Gastroesophageal sphincter (tissue), 4 donors: ENCODE measurements at regions not wholly inside any gene's neighbourhood (a gene's known extent, or its start where the extent isn't known, plus 50 kb on each side); places are given as distances from the start of the nearest gene placed in this dataset.

Experiments
- ATAC-seq: fragments of 150-250 bp; one replicate; pipeline ENCODE4 v1.9.1; 2016; ENCODE audit warnings: mild to moderate bottlenecking, moderate library complexity
- H3K27ac ChIP-seq, 4 donors: fragments of 200-600 bp; sonication (generic) in 3 of 4; 1 replicate in 3 of 4; 2 replicates in 1 of 4; pipeline ENCODE4 v1.5.1; 2016 to 2019
- H3K27me3 ChIP-seq: fragments of 200-600 bp; sonication (generic); one replicate; pipeline ENCODE4 v1.5.1; 2019
- H3K36me3 ChIP-seq, 2 donors: fragments of 200-600 bp; sonication (generic); one replicate each; pipeline ENCODE4 v1.5.1; 2019; ENCODE audit warnings: control low read depth in 1 of 2
- H3K4me1 ChIP-seq, 3 donors: fragments of 200-600 bp; sonication (generic); 1 replicate in 2 of 3; 2 replicates in 1 of 3; pipeline ENCODE4 v1.5.1; 2016 to 2019; ENCODE audit warnings: control low read depth in 2 of 3
- H3K4me3 ChIP-seq, 2 donors: fragments of 200-600 bp; sonication (generic); one replicate each; pipeline ENCODE4 v1.5.1; 2019; ENCODE audit warnings: mild to moderate bottlenecking in 1 of 2, moderate library complexity in 1 of 2
- H3K9me3 ChIP-seq, 3 donors: fragments of 200-600 bp; sonication (generic); one replicate each; pipeline ENCODE4 v1.5.1; 2017 to 2019; ENCODE audit warnings: control low read depth in 2 of 3
- EP300 ChIP-seq: sonication (generic); formaldehyde crosslinking; IDR thresholded peaks from one replicate; pipeline ENCODE4 v1.6.1; 2017; ENCODE audit warnings: antibody characterized with exemption, mild to moderate bottlenecking
- POLR2A ChIP-seq, 2 donors: fragments of 450-650 bp; IDR thresholded peaks; one replicate each; pipeline ENCODE4 v1.6.1; 2017; ENCODE audit warnings: antibody characterized with exemption in 2 of 2, mild to moderate bottlenecking in 2 of 2, moderate library complexity in 1 of 2
- POLR2AphosphoS5 ChIP-seq: sonication (generic); formaldehyde crosslinking; IDR thresholded peaks from one replicate; pipeline ENCODE4 v1.6.1; 2017; ENCODE audit warnings: antibody characterized with exemption
- WGBS, 2 donors: methylation state at CpG; one replicate each; pipeline ENCODE4 v1.1.5; 2018; ENCODE audit warnings: low coverage in 1 of 2; 5-methylcytosine and 5-hydroxymethylcytosine counted together
- TF ChIP-seq, protein P1 (sequence below), 4 experiments: fragments of 200-600 bp in 2 of 4; fragments of 450-650 bp in 2 of 4; sonication (generic) in 1 of 4; IDR thresholded peaks; one replicate each; pipeline ENCODE4 v1.5.1; 2017 to 2019; ENCODE audit warnings: antibody characterized with exemption in 4 of 4, mild to moderate bottlenecking in 2 of 4, moderate library complexity in 2 of 4

DNA sequence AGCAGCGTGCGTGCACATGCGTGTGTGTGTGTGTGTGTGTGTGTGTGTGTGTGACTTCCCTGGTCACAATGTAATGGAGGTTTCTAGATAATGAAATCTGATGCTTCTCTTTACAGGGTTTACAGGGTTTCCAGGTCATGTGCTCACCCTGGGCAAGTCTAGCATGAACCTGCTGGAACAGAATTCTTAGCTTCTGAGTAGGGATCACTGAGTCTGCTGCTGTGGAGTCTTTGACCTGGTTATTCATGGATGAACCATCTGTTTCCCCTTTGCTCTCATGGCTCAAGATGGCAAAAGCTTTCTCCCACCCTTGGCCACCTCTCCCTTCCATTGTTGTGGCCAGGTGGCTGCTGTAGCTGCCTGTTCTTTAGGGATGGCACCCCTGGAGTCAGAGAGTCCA is 111.6 kb upstream of the SHB start:
- 69 to 100% methylated on average over 1 to 3 of the region's 3 CpGs for WGBS, 2 donors
- Histone ChIP-seq H3K27ac (no peak overlapping the region), H3K4me1 (no peaks in the 10 kb centered on the region), H3K4me3 (no peak overlapping the region), H3K27me3 (peaks cover 3% of the 10 kb centered on the region), H3K9me3 (no peaks in the 10 kb centered on the region), H3K36me3 (no peaks in the 10 kb centered on the region)
- TF ChIP-seq POLR2AphosphoS5 (no peak), POLR2A (IDR thresholded peaks at IDR 0.05) (no peak)
- TF ChIP-seq, protein P1, sequence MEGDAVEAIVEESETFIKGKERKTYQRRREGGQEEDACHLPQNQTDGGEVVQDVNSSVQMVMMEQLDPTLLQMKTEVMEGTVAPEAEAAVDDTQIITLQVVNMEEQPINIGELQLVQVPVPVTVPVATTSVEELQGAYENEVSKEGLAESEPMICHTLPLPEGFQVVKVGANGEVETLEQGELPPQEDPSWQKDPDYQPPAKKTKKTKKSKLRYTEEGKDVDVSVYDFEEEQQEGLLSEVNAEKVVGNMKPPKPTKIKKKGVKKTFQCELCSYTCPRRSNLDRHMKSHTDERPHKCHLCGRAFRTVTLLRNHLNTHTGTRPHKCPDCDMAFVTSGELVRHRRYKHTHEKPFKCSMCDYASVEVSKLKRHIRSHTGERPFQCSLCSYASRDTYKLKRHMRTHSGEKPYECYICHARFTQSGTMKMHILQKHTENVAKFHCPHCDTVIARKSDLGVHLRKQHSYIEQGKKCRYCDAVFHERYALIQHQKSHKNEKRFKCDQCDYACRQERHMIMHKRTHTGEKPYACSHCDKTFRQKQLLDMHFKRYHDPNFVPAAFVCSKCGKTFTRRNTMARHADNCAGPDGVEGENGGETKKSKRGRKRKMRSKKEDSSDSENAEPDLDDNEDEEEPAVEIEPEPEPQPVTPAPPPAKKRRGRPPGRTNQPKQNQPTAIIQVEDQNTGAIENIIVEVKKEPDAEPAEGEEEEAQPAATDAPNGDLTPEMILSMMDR (IDR thresholded peaks at IDR 0.05): no peak
- no peak for ATAC-seq

DNA sequence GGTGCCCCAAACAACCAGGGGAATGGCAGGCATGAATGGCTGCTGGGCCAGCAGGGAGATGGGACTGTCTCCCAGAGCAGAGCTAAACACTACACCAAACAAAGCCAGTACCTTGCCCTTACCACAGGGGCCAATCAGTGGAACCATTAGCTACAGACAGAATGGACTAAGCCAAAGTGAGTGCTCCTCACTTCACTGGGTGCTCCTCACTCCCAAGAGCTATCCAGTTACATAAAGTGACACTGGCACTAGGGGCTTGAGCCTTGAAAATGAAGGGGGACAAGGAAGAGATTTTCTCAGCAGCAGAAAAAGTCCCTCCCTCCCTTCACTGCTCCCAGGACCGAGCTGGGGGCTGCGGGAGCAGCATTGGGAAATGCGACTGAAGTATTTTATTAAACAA is 110.9 kb upstream of the SHB start:
- H3K27ac ChIP-seq: no peak overlapping the region
- no peak overlapping the region for H3K4me3 ChIP-seq
- ATAC-seq: no peak
- WGBS, 2 donors: 94% methylated on average over 3 of the region's 3 CpGs; no CpG with 5 or more reads in 1 of the 2 donors
- no peaks in the 10 kb centered on the region for H3K9me3 ChIP-seq
- no peaks in the 10 kb centered on the region for H3K36me3 ChIP-seq
- H3K27me3 ChIP-seq: peaks cover 3% of the 10 kb centered on the region
- TF ChIP-seq POLR2AphosphoS5 (no peak), EP300 (no peak), POLR2A (IDR thresholded peaks at IDR 0.05) (no peak)
- TF ChIP-seq, protein P1 (IDR thresholded peaks at IDR 0.05): no peak
- no peaks in the 10 kb centered on the region for H3K4me1 ChIP-seq

DNA sequence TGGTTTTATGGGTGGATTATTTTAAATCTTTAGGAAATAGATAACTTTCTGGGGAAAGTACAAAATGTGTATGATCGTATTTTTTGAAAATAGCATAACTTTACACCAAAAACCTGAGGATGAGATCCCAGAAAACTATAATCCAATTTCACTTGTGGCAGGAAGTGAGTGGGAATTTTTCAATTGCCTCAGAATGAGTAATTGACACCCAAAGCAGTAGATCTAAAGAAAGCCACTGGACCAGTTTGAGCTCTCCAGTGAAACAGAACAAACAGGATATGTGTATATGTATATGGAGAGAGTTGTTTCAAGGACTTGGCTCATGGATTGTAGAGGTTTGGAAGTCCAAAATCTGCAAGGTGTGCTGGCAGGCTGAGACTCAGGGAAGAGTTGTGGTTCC is 109.2 kb upstream of the SHB start:
- Histone ChIP-seq H3K27ac (no peak overlapping the region), H3K27me3 (peaks cover 3% of the 10 kb centered on the region), H3K4me3 (no peak overlapping the region), H3K9me3 (no peaks in the 10 kb centered on the region), H3K4me1 (no peaks in the 10 kb centered on the region), H3K36me3 (no peaks in the 10 kb centered on the region)
- 67 to 86% methylated on average over 1 of the region's 1 CpG for WGBS, 2 donors
- no peak for ATAC-seq
- TF ChIP-seq EP300 (no peak), POLR2AphosphoS5 (no peak), POLR2A (IDR thresholded peaks at IDR 0.05) (no peak)
- TF ChIP-seq, protein P1 (IDR thresholded peaks at IDR 0.05): no peak

DNA sequence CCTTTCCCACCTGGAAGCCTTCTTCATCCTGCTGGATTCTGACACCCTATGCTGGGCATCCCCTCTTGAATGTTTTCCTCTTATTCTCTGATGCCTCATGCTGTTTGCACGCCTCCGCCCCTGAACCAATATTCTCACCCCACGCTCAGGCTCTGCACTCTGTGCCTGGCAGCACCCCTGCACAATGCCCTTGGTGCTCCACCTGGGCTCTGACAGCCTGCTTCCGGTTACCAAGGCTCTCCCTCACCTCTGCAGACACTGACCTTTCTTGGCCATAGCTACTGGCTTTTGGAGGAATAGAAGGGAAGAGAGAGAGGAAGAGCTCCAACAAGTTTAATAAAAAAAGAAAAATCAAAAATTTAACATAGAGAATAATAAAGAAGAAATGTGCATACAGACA is 108.7 kb upstream of the SHB start:
- Histone ChIP-seq H3K9me3 (no peaks in the 10 kb centered on the region), H3K27me3 (peaks cover 3% of the 10 kb centered on the region), H3K27ac (no peak overlapping the region), H3K36me3 (no peaks in the 10 kb centered on the region), H3K4me1 (no peaks in the 10 kb centered on the region), H3K4me3 (no peak overlapping the region)
- TF ChIP-seq POLR2A (IDR thresholded peaks at IDR 0.05) (no peak), EP300 (no peak), POLR2AphosphoS5 (no peak)
- TF ChIP-seq, protein P1 (IDR thresholded peaks at IDR 0.05): no peak
- 60 to 100% methylated on average over 1 of the region's 4 CpGs for WGBS, 2 donors
- ATAC-seq: no peak

DNA sequence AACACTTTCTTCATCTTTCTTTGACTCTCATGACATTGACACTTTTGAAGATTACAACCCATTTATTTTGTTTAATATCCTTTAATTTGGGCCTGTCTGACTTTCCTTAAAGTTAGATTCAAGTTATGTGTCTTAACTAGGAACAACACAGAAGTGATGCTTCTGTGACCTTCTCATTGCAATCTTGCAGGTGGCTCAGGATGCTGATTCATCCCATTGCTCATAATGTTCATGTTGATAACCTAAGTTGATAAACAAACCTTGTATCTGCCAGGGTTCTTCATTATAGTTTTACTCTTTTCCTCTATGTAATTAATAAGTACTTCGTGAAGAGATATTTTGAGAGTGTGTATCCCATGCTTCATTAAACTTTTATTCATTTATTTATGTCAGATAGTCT is 107.2 kb upstream of the SHB start:
- H3K27ac ChIP-seq: no peak overlapping the region
- peaks cover 0 to 8% (median 0%) of the 10 kb centered on the region in 3 donors for H3K9me3 ChIP-seq
- H3K36me3 ChIP-seq: no peaks in the 10 kb centered on the region
- H3K4me1 ChIP-seq: no peaks in the 10 kb centered on the region
- H3K27me3 ChIP-seq: peaks cover 3% of the 10 kb centered on the region
- no peak for ATAC-seq
- TF ChIP-seq POLR2A (IDR thresholded peaks at IDR 0.05): no peak
- no peak for TF ChIP-seq POLR2AphosphoS5
- TF ChIP-seq EP300: no peak
- 100% methylated on average over 1 of the region's 1 CpG for WGBS, 2 donors
- H3K4me3 ChIP-seq: no peak overlapping the region
